IPS-15b (cell line): ENCODE measurements at regions not wholly inside any gene's neighbourhood (a gene's known extent, or its start where the extent isn't known, plus 50 kb on each side); places are given as distances from the start of the nearest gene placed in this dataset.
"Not testable (repeated sequence)": the region's sequence is repeated elsewhere in the genome, so short reads cannot be mapped to it uniquely, and the experiment has no call there.

ENCODE experiments used
- H3K27me3 ChIP-seq: one replicate; pipeline ENCODE4 v1.6.1; 2013; ENCODE audit warnings: low read length; ENCODE audit not compliant: control insufficient read depth, insufficient read depth
- H3K36me3 ChIP-seq: one replicate; pipeline ENCODE4 v1.6.1; 2013; ENCODE audit warnings: low read length; ENCODE audit not compliant: control insufficient read depth, insufficient read depth
- H3K4me1 ChIP-seq: one replicate; pipeline ENCODE4 v1.6.1; 2013; ENCODE audit warnings: mild to moderate bottlenecking, low read length; ENCODE audit not compliant: control insufficient read depth, insufficient read depth
- H3K4me3 ChIP-seq: one replicate; pipeline ENCODE4 v1.5.1; 2013; ENCODE audit warnings: low read depth, low read length
- H3K9ac ChIP-seq: one replicate; pipeline ENCODE4 v1.6.1; 2013; ENCODE audit warnings: low read depth, mild to moderate bottlenecking, low read length
- H3K9me3 ChIP-seq: one replicate; pipeline ENCODE4 v1.6.1; 2013; ENCODE audit warnings: mild to moderate bottlenecking, low read length; ENCODE audit not compliant: control insufficient read depth, insufficient read depth

GRCh38 chr4:14919785-14920184 lies 82.5 kb upstream of the CPEB2 start:
- Histone ChIP-seq H3K4me3 (no peak overlapping the region), H3K9ac (no peak overlapping the region), H3K9me3 (no peaks in the 10 kb centered on the region), H3K27me3 (no peaks in the 10 kb centered on the region), H3K4me1 (no peaks in the 10 kb centered on the region), H3K36me3 (no peaks in the 10 kb centered on the region)

GRCh38 chr4:14920237-14920636 lies 82.0 kb upstream of the CPEB2 start:
- H3K4me1 ChIP-seq = no peaks in the 10 kb centered on the region
- no peak overlapping the region for H3K9ac ChIP-seq
- no peaks in the 10 kb centered on the region for H3K27me3 ChIP-seq
- no peaks in the 10 kb centered on the region for H3K36me3 ChIP-seq
- no peak overlapping the region for H3K4me3 ChIP-seq
- H3K9me3 ChIP-seq = no peaks in the 10 kb centered on the region

- no peak overlapping the region for H3K4me3 ChIP-seq
- no peaks in the 10 kb centered on the region for H3K9me3 ChIP-seq
- H3K27me3 ChIP-seq = no peaks in the 10 kb centered on the region
- no peaks in the 10 kb centered on the region for H3K36me3 ChIP-seq
- H3K4me1 ChIP-seq = no peaks in the 10 kb centered on the region
- H3K9ac ChIP-seq = no peak overlapping the region
Observed at GRCh38 chr4:14920759-14921320, 81.4 kb upstream of the CPEB2 start.

GRCh38 chr4:14921781-14922180 lies 80.5 kb upstream of the CPEB2 start:
- H3K36me3 ChIP-seq, H3K9me3 ChIP-seq, H3K9ac ChIP-seq, H3K4me1 ChIP-seq, H3K27me3 ChIP-seq, H3K4me3 ChIP-seq: not testable (repeated sequence)

- no peaks in the 10 kb centered on the region for H3K27me3 ChIP-seq
- H3K9ac ChIP-seq = no peak overlapping the region
- H3K36me3 ChIP-seq = no peaks in the 10 kb centered on the region
- no peaks in the 10 kb centered on the region for H3K4me1 ChIP-seq
- no peak overlapping the region for H3K4me3 ChIP-seq
- no peaks in the 10 kb centered on the region for H3K9me3 ChIP-seq
Observed at GRCh38 chr4:14924076-14924811, 78.0 kb upstream of the CPEB2 start.

GRCh38 chr4:14924812-14925344 lies 77.4 kb upstream of the CPEB2 start:
- no peak overlapping the region for H3K9ac ChIP-seq
- no peaks in the 10 kb centered on the region for H3K36me3 ChIP-seq
- H3K4me3 ChIP-seq = no peak overlapping the region
- no peaks in the 10 kb centered on the region for H3K27me3 ChIP-seq
- H3K4me1 ChIP-seq = no peaks in the 10 kb centered on the region
- H3K9me3 ChIP-seq = no peaks in the 10 kb centered on the region

- Histone ChIP-seq H3K9me3 (no peaks in the 10 kb centered on the region), H3K36me3 (no peaks in the 10 kb centered on the region), H3K27me3 (no peaks in the 10 kb centered on the region), H3K4me1 (no peaks in the 10 kb centered on the region), H3K4me3 (no peak overlapping the region), H3K9ac (no peak overlapping the region)
Observed at GRCh38 chr4:14925471-14925870, 76.8 kb upstream of the CPEB2 start.

GRCh38 chr4:14926368-14926767 lies 75.9 kb upstream of the CPEB2 start:
- no peaks in the 10 kb centered on the region for H3K9me3 ChIP-seq
- no peaks in the 10 kb centered on the region for H3K27me3 ChIP-seq
- no peak overlapping the region for H3K4me3 ChIP-seq
- H3K4me1 ChIP-seq = no peaks in the 10 kb centered on the region
- no peak overlapping the region for H3K9ac ChIP-seq
- H3K36me3 ChIP-seq = no peaks in the 10 kb centered on the region

- H3K27me3 ChIP-seq = no peaks in the 10 kb centered on the region
Observed at GRCh38 chr4:14928035-14928434, 74.2 kb upstream of the CPEB2 start.

GRCh38 chr4:14929669-14930068 lies 72.6 kb upstream of the CPEB2 start:
- Histone ChIP-seq H3K36me3 (no peaks in the 10 kb centered on the region), H3K9ac (no peak overlapping the region), H3K4me3 (no peak overlapping the region), H3K4me1 (no peaks in the 10 kb centered on the region), H3K27me3 (no peaks in the 10 kb centered on the region), H3K9me3 (no peaks in the 10 kb centered on the region)

More at GRCh38 chr4:14928035-14928434, 74.2 kb upstream of the CPEB2 start:
- Histone ChIP-seq H3K9me3 (no peaks in the 10 kb centered on the region), H3K4me1 (no peaks in the 10 kb centered on the region), H3K36me3 (no peaks in the 10 kb centered on the region), H3K4me3 (no peak overlapping the region), H3K9ac (no peak overlapping the region)

GRCh38 chr4:14934704-14935390 lies 67.4 kb upstream of the CPEB2 start:
- Histone ChIP-seq H3K27me3 (no peaks in the 10 kb centered on the region), H3K9ac (no peak overlapping the region), H3K4me1 (no peaks in the 10 kb centered on the region), H3K4me3 (no peak overlapping the region), H3K36me3 (no peaks in the 10 kb centered on the region), H3K9me3 (no peaks in the 10 kb centered on the region)

- Histone ChIP-seq H3K4me1 (no peaks in the 10 kb centered on the region), H3K9me3 (no peaks in the 10 kb centered on the region), H3K9ac (no peak overlapping the region), H3K27me3 (no peaks in the 10 kb centered on the region), H3K36me3 (no peaks in the 10 kb centered on the region), H3K4me3 (no peak overlapping the region)
Observed at GRCh38 chr4:14943749-14944148, 58.5 kb upstream of the CPEB2 start.
